H9 (cell line): ENCODE measurements at regions not wholly inside any gene's neighbourhood (a gene's known extent, or its start where the extent isn't known, plus 50 kb on each side); places are given as distances from the start of the nearest gene placed in this dataset.

ENCODE experiments used
- DNase-seq: peaks from one replicate; pipeline ENCODE4 v3.0.0-alpha.2; 2017
- H2AFZ ChIP-seq: one replicate; pipeline ENCODE4 v1.6.1; 2013; ENCODE audit warnings: mild to moderate bottlenecking, low read length, control low read depth, moderate library complexity
- H2AK5ac ChIP-seq: 2 replicates; pipeline ENCODE4 v1.6.1; 2013; ENCODE audit warnings: low read length, control low read depth, mixed read lengths; ENCODE audit not compliant: insufficient read length
- H2BK120ac ChIP-seq: one replicate; pipeline ENCODE4 v1.6.1; 2013; ENCODE audit warnings: low read depth, mild to moderate bottlenecking, low read length, control low read depth, inconsistent platforms; ENCODE audit not compliant: poor library complexity, severe bottlenecking
- H2BK12ac ChIP-seq: 2 replicates; pipeline ENCODE4 v1.6.1; 2013; ENCODE audit warnings: low read length, control low read depth, mixed read lengths, low read depth; ENCODE audit not compliant: insufficient read length
- H2BK15ac ChIP-seq: 2 replicates; pipeline ENCODE4 v1.6.1; 2013; ENCODE audit warnings: low read depth, low read length, control low read depth
- H2BK20ac ChIP-seq: one replicate; pipeline ENCODE4 v1.6.1; 2013; ENCODE audit warnings: low read depth, mild to moderate bottlenecking, low read length, control low read depth, inconsistent platforms; ENCODE audit not compliant: poor library complexity, severe bottlenecking
- H2BK5ac ChIP-seq: 2 replicates; pipeline ENCODE4 v1.6.1; 2013; ENCODE audit warnings: low read length, control low read depth, mixed read lengths; ENCODE audit not compliant: insufficient read length
- H3K14ac ChIP-seq: 2 replicates; pipeline ENCODE4 v1.6.1; 2013; ENCODE audit warnings: low read length, control low read depth; ENCODE audit not compliant: insufficient read depth
- H3K18ac ChIP-seq: 2 replicates; pipeline ENCODE4 v1.6.1; 2013; ENCODE audit warnings: low read depth, mild to moderate bottlenecking, mixed read lengths, low read length, control low read depth; ENCODE audit not compliant: insufficient read length
- H3K23ac ChIP-seq: 2 replicates; pipeline ENCODE4 v1.6.1; 2013; ENCODE audit warnings: low read length, control low read depth, mixed read lengths, low read depth; ENCODE audit not compliant: insufficient read length
- H3K23me2 ChIP-seq: 2 replicates; pipeline ENCODE4 v1.6.1; 2013; ENCODE audit warnings: low read depth, mild to moderate bottlenecking, mixed read lengths, low read length, control low read depth; ENCODE audit not compliant: insufficient read length, poor library complexity, severe bottlenecking
- H3K27ac ChIP-seq: 2 replicates; pipeline ENCODE4 v1.5.1; 2013; ENCODE audit warnings: low read length, control low read depth, mixed read lengths, low read depth; ENCODE audit not compliant: insufficient read length
- H3K27me3 ChIP-seq: 2 replicates; pipeline ENCODE4 v1.6.1; 2013; ENCODE audit warnings: low read length, control low read depth, inconsistent platforms; ENCODE audit not compliant: insufficient read depth
- H3K4ac ChIP-seq: 2 replicates; pipeline ENCODE4 v1.6.1; 2013; ENCODE audit warnings: low read depth, mild to moderate bottlenecking, control low read depth, inconsistent platforms, low read length, moderate library complexity
- H3K4me1 ChIP-seq: 2 replicates; pipeline ENCODE4 v1.6.1; 2013; ENCODE audit warnings: low read length, control low read depth, inconsistent platforms; ENCODE audit not compliant: insufficient read depth
- H3K4me2 ChIP-seq: 2 replicates; pipeline ENCODE4 v1.6.1; 2013; ENCODE audit warnings: low read length, control low read depth, mixed read lengths; ENCODE audit not compliant: insufficient read length, insufficient read depth
- H3K56ac ChIP-seq: 2 replicates; pipeline ENCODE4 v1.6.1; 2013; ENCODE audit warnings: low read depth, mild to moderate bottlenecking, mixed read lengths, low read length, control low read depth; ENCODE audit not compliant: insufficient read length
- H3K79me1 ChIP-seq: 2 replicates; pipeline ENCODE4 v1.6.1; 2013; ENCODE audit warnings: low read depth, mild to moderate bottlenecking, moderate library complexity, low read length, control low read depth, inconsistent platforms; ENCODE audit not compliant: insufficient read depth, poor library complexity, severe bottlenecking
- H3K79me2 ChIP-seq: 2 replicates; pipeline ENCODE4 v1.6.1; 2013; ENCODE audit warnings: low read length, control low read depth, inconsistent platforms; ENCODE audit not compliant: insufficient read depth
- H3K9ac ChIP-seq: 2 replicates; pipeline ENCODE4 v1.6.1; 2013; ENCODE audit warnings: low read length, control low read depth, mixed read lengths; ENCODE audit not compliant: insufficient read length; ENCODE audit errors: extremely low read depth
- H3K9me3 ChIP-seq: one replicate; pipeline ENCODE4 v1.6.1; 2013; ENCODE audit warnings: low read depth, low read length, inconsistent platforms; ENCODE audit not compliant: control insufficient read depth
- H3T11ph ChIP-seq: one replicate; pipeline ENCODE4 v1.6.1; 2013; ENCODE audit warnings: mild to moderate bottlenecking, low read length, control low read depth, inconsistent platforms
- H4K20me1 ChIP-seq: one replicate; pipeline ENCODE4 v1.6.1; 2013; ENCODE audit not compliant: control insufficient read depth, insufficient read length, insufficient read depth
- H4K5ac ChIP-seq: 2 replicates; pipeline ENCODE4 v1.6.1; 2013; ENCODE audit warnings: low read depth, mild to moderate bottlenecking, mixed read lengths, low read length, control low read depth; ENCODE audit not compliant: insufficient read length
- H4K8ac ChIP-seq: replicated peaks from 2 replicates; pipeline ENCODE4 v1.6.1; 2013; ENCODE audit warnings: low read length, control low read depth, mixed read lengths, low read depth; ENCODE audit not compliant: insufficient read length
- H4K91ac ChIP-seq: 2 replicates; pipeline ENCODE4 v1.6.1; 2013; ENCODE audit warnings: low read depth, mild to moderate bottlenecking, moderate library complexity, mixed read lengths, low read length, control low read depth; ENCODE audit not compliant: insufficient read length
- H3K27ac Mint-ChIP-seq, 3 experiments: 2 replicates in 2 of 3; 3 replicates in 1 of 3; pipeline ENCODE4 v1.8.0; 2020 to 2021; ENCODE audit warnings: mixed read lengths in 3 of 3, mild to moderate bottlenecking in 1 of 3, moderate library complexity in 1 of 3
- H3K27me3 Mint-ChIP-seq: 2 replicates; pipeline ENCODE4 v1.8.0; 2021; ENCODE audit warnings: low read depth, mild to moderate bottlenecking, moderate library complexity, mixed read lengths
- H3K36me3 Mint-ChIP-seq, 3 experiments: 2 replicates in 2 of 3; 3 replicates in 1 of 3; pipeline ENCODE4 v1.8.0; 2020 to 2021; ENCODE audit warnings: low read depth in 3 of 3, mixed read lengths in 3 of 3; ENCODE audit not compliant: insufficient read depth in 1 of 3
- H3K4me1 Mint-ChIP-seq, 2 experiments: 2 replicates each; pipeline ENCODE4 v1.8.0; 2020; ENCODE audit warnings: mixed read lengths in 2 of 2
- H3K4me3 Mint-ChIP-seq, 2 experiments: 2 replicates in 1 of 2; 3 replicates in 1 of 2; pipeline ENCODE4 v1.8.0; 2020 to 2021; ENCODE audit warnings: mild to moderate bottlenecking in 2 of 2, mixed read lengths in 2 of 2, moderate library complexity in 1 of 2
- H3K9me3 Mint-ChIP-seq, 2 experiments: 2 replicates in 1 of 2; 3 replicates in 1 of 2; pipeline ENCODE4 v1.8.0; 2020; ENCODE audit warnings: mild to moderate bottlenecking in 2 of 2, mixed read lengths in 2 of 2, moderate library complexity in 1 of 2
- WGBS: extraction: QIAGEN DNeasy Blood & Tissue Kit; methylation state at CpG from one replicate; pipeline ENCODE4 v1.1.7; 2013; ENCODE audit warnings: missing lambda C conversion rate, low lambda C conversion rate, mixed read lengths; ENCODE audit not compliant: insufficient read length; ENCODE audit errors: extremely low coverage; 5-methylcytosine and 5-hydroxymethylcytosine counted together
- TF ChIP-seq, protein P1 (sequence below): fragments of 200-600 bp; sonication (generic); conservative IDR thresholded peaks from 3 replicates; pipeline ENCODE4 v1.8.0; 2021; ENCODE audit warnings: antibody characterized with exemption, mild to moderate bottlenecking

DNA sequence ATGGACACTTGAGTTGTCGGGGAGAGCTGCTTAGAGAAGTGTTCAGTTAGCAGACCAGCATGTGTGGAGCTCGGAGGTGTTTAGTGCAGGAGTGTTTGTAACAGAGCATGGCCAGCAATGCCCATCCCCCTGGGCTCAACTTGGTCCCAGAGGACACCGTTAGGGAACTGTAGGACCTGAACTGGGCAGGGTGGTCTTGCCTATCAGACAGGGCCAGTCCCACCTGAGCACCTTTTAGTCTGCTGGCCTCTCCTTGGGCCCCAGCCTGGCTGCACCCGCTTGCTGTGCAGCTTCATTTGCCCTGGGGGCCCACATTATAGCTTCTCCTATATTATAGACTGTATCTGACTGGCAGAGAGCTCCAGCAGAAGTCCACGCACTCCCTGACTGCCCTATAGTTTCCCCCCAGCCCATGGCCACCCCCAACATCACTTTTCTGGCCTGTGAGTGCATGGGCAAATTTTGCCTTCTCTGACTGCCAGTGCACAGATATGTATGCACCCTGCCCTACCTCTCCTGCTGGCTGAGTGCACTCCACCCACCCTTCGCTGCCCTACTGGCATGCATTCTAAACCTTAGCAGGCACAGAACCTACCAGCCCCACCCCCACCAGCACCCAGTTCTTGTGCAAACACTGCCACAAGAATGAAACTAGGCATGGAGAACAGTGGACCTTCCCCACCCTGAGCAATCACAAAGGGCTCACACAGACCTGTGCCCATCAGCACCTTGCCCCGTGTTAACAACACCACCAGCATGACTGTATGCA lies 1030.6 kb upstream of the GHITM start:
- TF ChIP-seq, protein P1, sequence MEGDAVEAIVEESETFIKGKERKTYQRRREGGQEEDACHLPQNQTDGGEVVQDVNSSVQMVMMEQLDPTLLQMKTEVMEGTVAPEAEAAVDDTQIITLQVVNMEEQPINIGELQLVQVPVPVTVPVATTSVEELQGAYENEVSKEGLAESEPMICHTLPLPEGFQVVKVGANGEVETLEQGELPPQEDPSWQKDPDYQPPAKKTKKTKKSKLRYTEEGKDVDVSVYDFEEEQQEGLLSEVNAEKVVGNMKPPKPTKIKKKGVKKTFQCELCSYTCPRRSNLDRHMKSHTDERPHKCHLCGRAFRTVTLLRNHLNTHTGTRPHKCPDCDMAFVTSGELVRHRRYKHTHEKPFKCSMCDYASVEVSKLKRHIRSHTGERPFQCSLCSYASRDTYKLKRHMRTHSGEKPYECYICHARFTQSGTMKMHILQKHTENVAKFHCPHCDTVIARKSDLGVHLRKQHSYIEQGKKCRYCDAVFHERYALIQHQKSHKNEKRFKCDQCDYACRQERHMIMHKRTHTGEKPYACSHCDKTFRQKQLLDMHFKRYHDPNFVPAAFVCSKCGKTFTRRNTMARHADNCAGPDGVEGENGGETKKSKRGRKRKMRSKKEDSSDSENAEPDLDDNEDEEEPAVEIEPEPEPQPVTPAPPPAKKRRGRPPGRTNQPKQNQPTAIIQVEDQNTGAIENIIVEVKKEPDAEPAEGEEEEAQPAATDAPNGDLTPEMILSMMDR: no peak
- no peaks in the 10 kb centered on the region for H3K4me1 ChIP-seq
- no peak overlapping the region for H3K4me3 Mint-ChIP-seq
- H3K18ac ChIP-seq: no peak overlapping the region
- H4K20me1 ChIP-seq: no peaks in the 10 kb centered on the region
- no peak overlapping the region for H3K56ac ChIP-seq
- H2BK12ac ChIP-seq: no peak overlapping the region
- no peak overlapping the region for H4K5ac ChIP-seq
- peaks cover 4 to 7% (median 5%) of the 10 kb centered on the region in 3 experiments; a peak in 6 of 7 replicates for H3K36me3 Mint-ChIP-seq
- H3K14ac ChIP-seq: peak overlapping the region; percentile 20; the same call in 1 of the 2 replicates
- H3K9ac ChIP-seq: no peak overlapping the region
- H3T11ph ChIP-seq: no peak overlapping the region
- no peak overlapping the region for H3K23ac ChIP-seq
- no peak for DNase-seq
- no peaks in the 10 kb centered on the region for H3K9me3 ChIP-seq
- peak overlapping the region in 1 of 3 experiments; percentile 69; a peak in 1 of 7 replicates for H3K27ac Mint-ChIP-seq
- no peaks in the 10 kb centered on the region for H3K27me3 ChIP-seq
- no peak overlapping the region for H3K4ac ChIP-seq
- H3K4me2 ChIP-seq: no peak overlapping the region
- no peak overlapping the region for H2BK20ac ChIP-seq
- 0 out of 2 replicates have a peak overlapping the region, but pooled peaks have one; percentile 65 for H2BK15ac ChIP-seq
- WGBS: no CpG with 5 or more reads among the region's 7 CpGs
- no peak overlapping the region for H4K91ac ChIP-seq
- H2AFZ ChIP-seq: no peak overlapping the region
- no peak overlapping the region for H2BK5ac ChIP-seq
- no peaks in the 10 kb centered on the region for H3K79me1 ChIP-seq
- peaks cover 7 to 15% of the 10 kb centered on the region in 2 experiments; a peak in 3 of 5 replicates for H3K9me3 Mint-ChIP-seq
- no peaks in the 10 kb centered on the region for H3K23me2 ChIP-seq
- H3K27me3 Mint-ChIP-seq: no peaks in the 10 kb centered on the region
- no peak overlapping the region for H2AK5ac ChIP-seq
- H3K4me1 Mint-ChIP-seq: no peaks in the 10 kb centered on the region
- no peaks in the 10 kb centered on the region for H3K79me2 ChIP-seq
- no peak overlapping the region for H2BK120ac ChIP-seq
- H4K8ac ChIP-seq: no peak overlapping the region
- no peak overlapping the region for H3K27ac ChIP-seq
